GM23248 (cell line): ENCODE measurements at regions not wholly inside any gene's neighbourhood (a gene's known extent, or its start where the extent isn't known, plus 50 kb on each side); places are given as distances from the start of the nearest gene placed in this dataset.

Experiments used
- EZH2 ChIP-seq: fragments of 200-600 bp; sonication (generic); IDR thresholded peaks from 2 replicates; pipeline ENCODE4 v1.6.1; 2018; ENCODE audit warnings: antibody characterized with exemption, mild to moderate bottlenecking; ENCODE audit not compliant: insufficient read depth, poor library complexity, severe bottlenecking
- EZH2phosphoT487 ChIP-seq: fragments of 200-600 bp; sonication (generic); IDR thresholded peaks from 2 replicates; pipeline ENCODE4 v1.6.1; 2018; ENCODE audit warnings: antibody characterized with exemption, moderate library complexity, mild to moderate bottlenecking, low read depth; ENCODE audit not compliant: insufficient read depth

DNA sequence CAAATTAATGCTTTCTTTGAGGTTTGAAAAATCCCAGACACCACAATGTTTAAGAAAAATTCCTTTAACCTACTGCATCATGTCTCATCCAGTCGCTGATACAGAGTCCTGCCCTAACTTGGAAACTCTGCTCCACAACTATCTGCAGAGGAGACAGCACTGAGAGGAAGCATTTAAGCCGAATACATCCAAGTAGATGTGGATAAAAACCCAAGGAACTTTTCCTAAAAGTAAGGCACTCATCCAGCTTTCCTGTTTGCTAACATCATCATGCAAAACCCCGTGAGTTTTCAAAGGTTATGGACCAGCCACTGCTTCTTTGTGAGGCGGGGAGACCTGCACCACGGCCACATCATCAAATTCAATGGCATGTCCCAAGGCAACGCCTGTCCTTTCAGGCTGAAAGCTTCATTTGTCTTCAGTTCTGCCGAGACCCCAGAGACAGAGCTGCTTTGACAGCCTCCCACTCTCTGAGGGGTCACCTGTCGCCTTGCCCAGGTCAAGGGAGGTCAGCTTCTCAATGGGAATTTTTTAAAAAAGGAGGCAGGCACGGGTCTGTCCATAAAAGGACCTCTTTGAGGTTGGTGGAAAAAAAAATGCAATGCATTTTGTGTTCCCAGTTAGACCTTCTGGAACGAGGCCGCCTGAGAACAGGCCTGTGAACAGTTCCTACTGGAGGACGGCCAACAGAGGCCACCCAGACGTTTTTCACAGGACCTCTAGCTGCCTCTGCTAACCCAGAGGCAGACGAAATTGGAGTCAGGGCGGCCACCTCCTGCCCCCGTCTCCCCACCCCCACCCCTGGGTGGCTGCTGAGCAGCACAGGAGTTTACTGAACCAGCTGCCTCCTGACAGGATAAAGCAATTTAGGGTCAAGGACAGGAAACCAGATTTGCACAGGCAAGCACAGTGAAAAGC is 142.5 kb upstream of the HDDC2 start:
- TF ChIP-seq EZH2phosphoT487 (no peak), EZH2 (no peak)
